ENCODE measurements at regions not wholly inside any gene's neighbourhood (a gene's known extent, or its start where the extent isn't known, plus 50 kb on each side); places are given as distances from the start of the nearest gene placed in this dataset.

GRCh38 chr6:85948481-85948880, 305.8 kb upstream of the SYNCRIP start:
- Histone ChIP-seq H3K4me1 (no peaks in the 10 kb centered on the region), H3K4me3 (no peak overlapping the region), H3K27me3 (no peaks in the 10 kb centered on the region), H3K36me3 (no peaks in the 10 kb centered on the region), H3K27ac (no peak overlapping the region), H3K9me3 (no peaks in the 10 kb centered on the region)
- DNase-seq (no peak), ATAC-seq (no peak)
- no peak for TF ChIP-seq CTCF (IDR thresholded peaks at IDR 0.05)
- intact Hi-C loops (cut with DNase I), result no loop called here

DNA sequence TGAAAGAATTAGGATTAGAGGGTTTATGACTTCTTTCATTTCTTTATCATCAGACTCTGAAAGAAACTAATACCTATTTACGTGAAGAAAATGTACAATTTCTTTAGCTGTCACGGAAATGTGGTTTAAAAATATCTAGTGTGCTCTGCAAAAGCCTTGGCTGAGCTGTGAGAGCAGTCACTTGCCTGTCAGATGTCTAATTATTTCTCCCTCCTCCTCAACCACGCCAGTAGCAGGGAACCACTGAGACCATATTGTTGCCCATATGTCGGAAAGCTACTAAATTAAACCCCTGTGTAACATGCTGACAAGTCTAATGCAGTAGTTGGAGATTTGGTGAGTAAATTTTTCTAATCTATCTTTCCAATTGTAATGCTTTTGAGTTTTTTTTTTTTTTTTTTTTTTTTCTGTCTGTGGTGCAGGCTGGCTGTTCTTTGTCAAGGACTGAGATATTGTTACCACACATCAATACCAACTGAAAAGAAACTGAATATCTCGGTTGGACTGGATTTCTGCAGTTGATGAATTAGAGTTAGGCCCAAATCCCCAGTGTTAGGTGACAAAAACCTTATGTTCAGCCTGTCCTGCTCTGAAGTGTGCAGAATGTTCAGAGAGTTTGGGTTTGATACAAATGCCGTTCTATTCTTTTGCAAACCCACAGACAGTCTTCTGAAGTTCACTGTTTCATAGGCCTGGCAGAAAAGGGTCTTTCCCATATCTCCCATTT, 302.9 kb upstream of the SYNCRIP start:
- no peaks in the 10 kb centered on the region for H3K36me3 ChIP-seq
- ATAC-seq (no peak), DNase-seq (no peak)
- H3K4me3 ChIP-seq, result no peak overlapping the region
- no peak overlapping the region for H3K27ac ChIP-seq
- TF ChIP-seq CTCF (IDR thresholded peaks at IDR 0.05), result no peak
- no peaks in the 10 kb centered on the region for H3K27me3 ChIP-seq
- intact Hi-C loops (cut with DNase I), result no loop called here
- no peaks in the 10 kb centered on the region for H3K4me1 ChIP-seq
- no peaks in the 10 kb centered on the region for H3K9me3 ChIP-seq

DNA sequence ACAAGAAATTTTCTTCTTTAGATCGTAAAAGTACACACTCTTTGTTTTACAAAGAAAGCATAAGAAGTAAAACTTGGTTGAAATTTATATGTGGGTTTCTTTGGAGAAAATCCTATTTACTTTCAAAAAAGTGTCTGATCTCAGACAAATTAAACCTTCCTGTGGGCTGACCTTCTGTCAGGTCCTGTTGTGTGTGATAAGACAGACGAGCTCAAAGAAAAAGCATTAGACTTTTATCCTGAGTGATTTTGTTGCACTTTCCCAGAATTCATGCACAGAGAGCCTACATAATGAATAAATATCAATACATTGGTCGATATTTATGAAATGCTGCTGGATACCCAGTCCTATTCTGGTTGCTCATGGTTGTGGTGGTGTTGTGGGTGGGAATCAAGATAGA, 302.1 kb upstream of the SYNCRIP start:
- H3K36me3 ChIP-seq, result no peaks in the 10 kb centered on the region
- DNase-seq (no peak), ATAC-seq (no peak)
- H3K9me3 ChIP-seq, result no peaks in the 10 kb centered on the region
- intact Hi-C loops (cut with DNase I), result no loop called here
- no peak for TF ChIP-seq CTCF (IDR thresholded peaks at IDR 0.05)
- no peaks in the 10 kb centered on the region for H3K27me3 ChIP-seq
- no peaks in the 10 kb centered on the region for H3K4me1 ChIP-seq
- H3K27ac ChIP-seq, result no peak overlapping the region
- H3K4me3 ChIP-seq, result no peak overlapping the region

- Histone ChIP-seq H3K4me1 (no peaks in the 10 kb centered on the region), H3K36me3 (no peaks in the 10 kb centered on the region), H3K27ac (no peak overlapping the region), H3K4me3 (no peak overlapping the region), H3K9me3 (no peaks in the 10 kb centered on the region), H3K27me3 (no peaks in the 10 kb centered on the region)
- TF ChIP-seq CTCF (IDR thresholded peaks at IDR 0.05), result no peak
- intact Hi-C loops (cut with DNase I), result no loop called here
- no peak for DNase-seq
- no peak for ATAC-seq
Measured at GRCh38 chr6:85942844-85943243, 300.2 kb upstream of the SYNCRIP start.

DNA sequence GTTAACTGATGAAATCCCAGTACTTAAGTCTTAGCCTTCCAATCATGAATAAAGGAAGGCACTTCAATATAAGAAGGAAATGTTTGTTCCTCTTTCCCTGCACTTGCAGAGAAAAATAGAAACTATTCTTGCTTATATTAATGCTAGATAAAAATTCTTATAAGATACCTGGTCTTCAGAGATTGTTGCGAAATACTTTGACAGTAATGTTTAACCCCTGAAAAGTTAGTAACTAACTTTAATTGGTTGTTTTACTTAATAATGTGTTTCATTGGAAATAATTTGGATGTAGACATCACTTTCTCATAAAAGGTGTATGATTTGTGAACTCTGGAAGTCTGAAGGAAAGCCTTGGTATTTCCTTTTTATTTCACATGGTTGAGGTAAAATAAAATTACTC, 294.2 kb upstream of the SYNCRIP start:
- H3K27me3 ChIP-seq, result no peaks in the 10 kb centered on the region

More for the DNA sequence above, 294.2 kb upstream of the SYNCRIP start:
- DNase-seq (no peak), ATAC-seq (no peak)
- Histone ChIP-seq H3K36me3 (no peaks in the 10 kb centered on the region), H3K4me3 (no peak overlapping the region), H3K4me1 (no peaks in the 10 kb centered on the region), H3K9me3 (no peaks in the 10 kb centered on the region), H3K27ac (no peak overlapping the region)
- intact Hi-C loops (cut with DNase I), result no loop called here
- TF ChIP-seq CTCF (IDR thresholded peaks at IDR 0.05), result no peak
